Frontal cortex (tissue), 3 donors: ENCODE measurements at regions not wholly inside any gene's neighbourhood (a gene's known extent, or its start where the extent isn't known, plus 50 kb on each side); places are given as distances from the start of the nearest gene placed in this dataset.
"Not testable (repeated sequence)": the region's sequence is repeated elsewhere in the genome, so short reads cannot be mapped to it uniquely, and the experiment has no call there.

Source experiments
- DNase-seq, 2 donors: peaks; one replicate each; pipeline ENCODE4 v3.0.0; 2012; ENCODE audit warnings: low spot score in 2 of 2
- FAIRE-seq: peaks from 2 replicates; lab custom pipeline; 2012; peaks lifted over from hg19 to GRCh38; lab: Jason Lieb, UNC
- donor health status: control.
- donor health status: control.
- donor health status: control.

- no peak for DNase-seq
- FAIRE-seq, result no peak
These were observed 219.5 kb upstream of the IZUMO3 start for GRCh38 chr9:24765025-24765756.

GRCh38 chr9:24738421-24738961, 192.8 kb upstream of the IZUMO3 start:
- FAIRE-seq (no peak), DNase-seq (no peak)

GRCh38 chr9:24731754-24732153, 186.1 kb upstream of the IZUMO3 start:
- no peak for DNase-seq
- FAIRE-seq, result no peak

- FAIRE-seq (no peak), DNase-seq (no peak)
These were observed 175.9 kb upstream of the IZUMO3 start for GRCh38 chr9:24721621-24722020.

- DNase-seq (no peak), FAIRE-seq (no peak)
These were observed 166.5 kb upstream of the IZUMO3 start for GRCh38 chr9:24712206-24712605.

GRCh38 chr9:24708814-24709213, 163.1 kb upstream of the IZUMO3 start:
- DNase-seq (no peak), FAIRE-seq (no peak)

GRCh38 chr9:24698881-24699518, 153.3 kb upstream of the IZUMO3 start:
- FAIRE-seq, result no peak
- DNase-seq, result no peak

- FAIRE-seq, result no peak
- no peak for DNase-seq
These were observed 126.6 kb upstream of the IZUMO3 start for GRCh38 chr9:24672336-24672735.

GRCh38 chr9:24657387-24657786, 111.7 kb upstream of the IZUMO3 start:
- DNase-seq (no peak), FAIRE-seq (peak; percentile 15)

GRCh38 chr9:24652181-24652580, 106.5 kb upstream of the IZUMO3 start:
- no peak for DNase-seq
- no peak for FAIRE-seq

GRCh38 chr9:24628809-24629208, 83.1 kb upstream of the IZUMO3 start:
- DNase-seq, FAIRE-seq: not testable (repeated sequence)

GRCh38 chr9:24625097-24625496, 79.4 kb upstream of the IZUMO3 start:
- no peak for DNase-seq
- no peak for FAIRE-seq

- no peak for DNase-seq
- FAIRE-seq, result no peak
These were observed 78.8 kb upstream of the IZUMO3 start for GRCh38 chr9:24624481-24624880.

- FAIRE-seq, result no peak
- no peak for DNase-seq
These were observed 75.0 kb upstream of the IZUMO3 start for GRCh38 chr9:24620741-24621140.

- no peak for DNase-seq
- no peak for FAIRE-seq
These were observed 71.2 kb upstream of the IZUMO3 start for GRCh38 chr9:24616863-24617262.

GRCh38 chr9:24614070-24614469, 68.4 kb upstream of the IZUMO3 start:
- DNase-seq, result no peak
- no peak for FAIRE-seq

GRCh38 chr9:24608599-24608998, 62.9 kb upstream of the IZUMO3 start:
- DNase-seq, result no peak
- FAIRE-seq, result no peak

GRCh38 chr9:24602693-24603352, 57.1 kb upstream of the IZUMO3 start:
- no peak for FAIRE-seq
- no peak for DNase-seq
